GM12878 (cell line): ENCODE measurements at regions not wholly inside any gene's neighbourhood (a gene's known extent, or its start where the extent isn't known, plus 50 kb on each side); places are given as distances from the start of the nearest gene placed in this dataset.

Experiments used
- ATAC-seq: fragments of 200-7000 bp; cut with Tn5 transposase; 3 replicates; pipeline ENCODE4 v1.9.1; 2020; ENCODE audit warnings: mild to moderate bottlenecking, moderate library complexity
- BruUV-seq: library from RNA; stranded (reverse); fragments of 400-500 nt; replicated peaks from 2 replicates; lab custom pipeline; 2021; lab: Mats Ljungman, UMichigan
- CTCF ChIA-PET: fragments of 300-600 bp; sonication (Branson Sonifier 250); formaldehyde crosslinking; extraction: SDS; loops from one replicate; lab custom pipeline; 2021; ENCODE audit warnings: inconsistent platforms; lab: Yijun Ruan, JAX
- POLR2A ChIA-PET: fragments of 350-600 bp; formaldehyde crosslinking; extraction: SDS; loops from one replicate; lab custom pipeline; 2021; ENCODE audit warnings: inconsistent platforms; lab: Charles Lee
- RAD21 ChIA-PET: fragments of 300-600 bp; sonication (Branson Sonifier 250); formaldehyde crosslinking; loops from one replicate; lab custom pipeline; 2023; ENCODE audit warnings: antibody characterized with exemption; ENCODE audit not compliant: unreplicated experiment; lab: Charles Lee
- SMC1A ChIA-PET: fragments of 300-600 bp; sonication (Branson Sonifier 250); formaldehyde crosslinking; loops from one replicate; lab custom pipeline; 2023; ENCODE audit not compliant: unreplicated experiment, uncharacterized antibody; lab: Charles Lee
- DNase-seq: peaks from one replicate; pipeline ENCODE4 v3.0.0-alpha.2; 2011; ENCODE audit warnings: low read depth, low spot score
- FAIRE-seq: peaks from 3 replicates; lab custom pipeline; 2011; peaks lifted over from hg19 to GRCh38; lab: Jason Lieb, UNC
- H2AFZ ChIP-seq: 2 replicates; pipeline ENCODE4 v1.6.0; 2011; ENCODE audit warnings: low read depth, low read length, control low read depth; ENCODE audit not compliant: control insufficient read depth
- H3K27ac ChIP-seq: 2 replicates; pipeline ENCODE4 v1.5.1; 2011; ENCODE audit warnings: control low read depth; ENCODE audit not compliant: control insufficient read depth, insufficient read depth
- H3K27me3 ChIP-seq, 2 experiments: replicated peaks in 1 of 2; 2 replicates each; pipeline versions ENCODE4 v1.6.0 to v1.6.1; 2011; ENCODE audit warnings: low read length in 1 of 2; ENCODE audit not compliant: control insufficient read depth in 2 of 2, insufficient read depth in 2 of 2
- H3K36me3 ChIP-seq, 2 experiments: 2 replicates each; pipeline ENCODE4 v1.5.1; 2011; ENCODE audit warnings: low read length in 1 of 2; ENCODE audit not compliant: control insufficient read depth in 2 of 2, insufficient read depth in 2 of 2
- H3K4me1 ChIP-seq: 2 replicates; pipeline ENCODE4 v1.6.1; 2011; ENCODE audit warnings: mild to moderate bottlenecking, low read length, moderate library complexity, mixed read lengths; ENCODE audit not compliant: control insufficient read depth, insufficient read depth
- H3K4me2 ChIP-seq: 2 replicates; pipeline ENCODE4 v1.6.0; 2011; ENCODE audit warnings: control low read depth; ENCODE audit not compliant: control insufficient read depth, insufficient read depth
- H3K4me3 ChIP-seq: fragments of 200-600 bp; sonication (generic); 2 replicates; pipeline ENCODE4 v1.5.1; 2016
- H3K79me2 ChIP-seq: 2 replicates; pipeline ENCODE4 v1.6.0; 2011; ENCODE audit warnings: low read length; ENCODE audit not compliant: control insufficient read depth, insufficient read depth
- H3K9ac ChIP-seq: 2 replicates; pipeline ENCODE4 v1.8.0; 2011; ENCODE audit warnings: low read length, control low read depth, mixed read lengths; ENCODE audit not compliant: control insufficient read depth, insufficient read depth
- H3K9me3 ChIP-seq: replicated peaks from 3 replicates; pipeline ENCODE4 v1.5.1; 2011; ENCODE audit warnings: mild to moderate bottlenecking, low read length; ENCODE audit not compliant: control insufficient read depth, insufficient read depth
- H4K20me1 ChIP-seq: 2 replicates; pipeline ENCODE4 v1.6.0; 2011; ENCODE audit not compliant: control insufficient read depth, insufficient read depth
- E4F1 ChIP-seq: fragments of 450-650 bp; IDR thresholded peaks from 2 replicates; pipeline ENCODE4 v1.6.1; 2018; ENCODE audit warnings: borderline replicate concordance, mild to moderate bottlenecking; ENCODE audit not compliant: partially characterized antibody
- EZH2 ChIP-seq: IDR thresholded peaks from 2 replicates; pipeline ENCODE4 v1.6.1; 2012; ENCODE audit warnings: low read depth, mild to moderate bottlenecking, control low read depth, inconsistent platforms, low read length, borderline replicate concordance; ENCODE audit not compliant: control insufficient read depth
- IKZF2 ChIP-seq, 2 experiments: fragments of 450-650 bp; IDR thresholded peaks; 2 replicates each; pipeline ENCODE4 v1.6.1; 2017; ENCODE audit warnings: mild to moderate bottlenecking in 2 of 2, moderate library complexity in 2 of 2
- IRF4 ChIP-seq: IDR thresholded peaks from 2 replicates; pipeline ENCODE4 v1.6.1; 2011; ENCODE audit warnings: low read depth, low read length
- KLF5 ChIP-seq: fragments of 450-650 bp; IDR thresholded peaks from 2 replicates; pipeline ENCODE4 v1.6.1; 2014; ENCODE audit warnings: mild to moderate bottlenecking; ENCODE audit not compliant: partially characterized antibody
- MEF2A ChIP-seq: IDR thresholded peaks from 2 replicates; pipeline ENCODE4 v1.6.1; 2011; ENCODE audit warnings: low read depth, mild to moderate bottlenecking, low read length, moderate library complexity; ENCODE audit not compliant: insufficient read depth
- NFXL1 ChIP-seq: fragments of 450-650 bp; IDR thresholded peaks from 2 replicates; pipeline ENCODE4 v1.6.1; 2017; ENCODE audit warnings: antibody characterized with exemption, mild to moderate bottlenecking, borderline replicate concordance
- NR2C1 ChIP-seq: fragments of 450-650 bp; IDR thresholded peaks from 2 replicates; pipeline ENCODE4 v1.6.1; 2017; ENCODE audit warnings: antibody characterized with exemption, mild to moderate bottlenecking, moderate library complexity
- NR2C2 ChIP-seq: IDR thresholded peaks from 2 replicates; pipeline ENCODE4 v1.6.1; 2011; ENCODE audit warnings: borderline replicate concordance, low read depth; ENCODE audit not compliant: control insufficient read depth, insufficient read length
- NRF1 ChIP-seq: conservative IDR thresholded peaks from 2 replicates; pipeline ENCODE4 v1.6.1; 2011; ENCODE audit warnings: mild to moderate bottlenecking, low read depth, low read length, improper control_type of control experiment
- POLR2A ChIP-seq: IDR thresholded peaks from 2 replicates; pipeline ENCODE4 v1.6.1; 2011; ENCODE audit warnings: low read depth, mild to moderate bottlenecking, low read length
- TAF1 ChIP-seq: IDR thresholded peaks from 2 replicates; pipeline ENCODE4 v1.6.1; 2011; ENCODE audit warnings: mild to moderate bottlenecking, low read depth, low read length, borderline replicate concordance
- TARDBP ChIP-seq: IDR thresholded peaks from 2 replicates; pipeline ENCODE4 v1.6.1; 2016; ENCODE audit warnings: borderline replicate concordance
- TCF7 ChIP-seq: IDR thresholded peaks from 2 replicates; pipeline ENCODE4 v1.6.1; 2014; ENCODE audit warnings: antibody characterized with exemption, borderline replicate concordance
- WGBS: methylation state at CpG from one replicate; pipeline ENCODE4 v1.1.6; 2016; ENCODE audit warnings: low lambda C conversion rate; ENCODE audit not compliant: insufficient replicate concordance, insufficient coverage; ENCODE audit errors: missing lambda C conversion rate; 5-methylcytosine and 5-hydroxymethylcytosine counted together
- in situ Hi-C: fragments of 300-500 bp; cut with MboI; formaldehyde crosslinking; loops from 9 replicates; pipeline ENCODE4 v1.14.3; 2018; ENCODE audit warnings: mixed read lengths
- intact Hi-C: fragments of 100-400 bp; cut with micrococcal nuclease; formaldehyde crosslinking; loops from one replicate; pipeline ENCODE4 v1.14.2; 2022; ENCODE audit not compliant: unreplicated experiment
- TF ChIP-seq, protein P1 (sequence below): fragments of 450-650 bp; formaldehyde crosslinking; IDR thresholded peaks from 2 replicates; pipeline ENCODE4 v1.5.0; 2022; ENCODE audit warnings: mild to moderate bottlenecking, missing genetic modification characterization

GRCh38 chr11:112368381-112368780 is 107.7 kb upstream of the PLET1 start:
- ChIA-PET SMC1A (no interaction called here), POLR2A (no interaction called here), CTCF (no interaction called here), RAD21 (interaction anchor here (0.7 kb wide), 1 partner anchor 37 kb away, joined by 3 read pairs; no protein-coding TSS in a partner anchor)
- Histone ChIP-seq H3K9me3 (no peaks in the 10 kb centered on the region), H2AFZ (no peak overlapping the region), H3K4me1 (no peaks in the 10 kb centered on the region), H3K9ac (no peak overlapping the region), H4K20me1 (no peaks in the 10 kb centered on the region), H3K4me3 (no peak overlapping the region), H3K79me2 (no peaks in the 10 kb centered on the region), H3K4me2 (no peak overlapping the region), H3K27me3 (no peaks in the 10 kb centered on the region), H3K36me3 (no peaks in the 10 kb centered on the region), H3K27ac (no peak overlapping the region)
- DNase-seq (no peak), FAIRE-seq (no peak), ATAC-seq (no peak)
- in situ Hi-C loops (no loop called here), intact Hi-C loops (no loop called here)
- BruUV-seq: no TSS peak
- 29% methylated on average over 1 of the region's 1 CpG for WGBS
- TF ChIP-seq EZH2: no peak
- TF ChIP-seq KLF5: no peak
- TF ChIP-seq MEF2A: no peak
- no peak for TF ChIP-seq TARDBP
- TF ChIP-seq E4F1: no peak
- TF ChIP-seq, protein P1, sequence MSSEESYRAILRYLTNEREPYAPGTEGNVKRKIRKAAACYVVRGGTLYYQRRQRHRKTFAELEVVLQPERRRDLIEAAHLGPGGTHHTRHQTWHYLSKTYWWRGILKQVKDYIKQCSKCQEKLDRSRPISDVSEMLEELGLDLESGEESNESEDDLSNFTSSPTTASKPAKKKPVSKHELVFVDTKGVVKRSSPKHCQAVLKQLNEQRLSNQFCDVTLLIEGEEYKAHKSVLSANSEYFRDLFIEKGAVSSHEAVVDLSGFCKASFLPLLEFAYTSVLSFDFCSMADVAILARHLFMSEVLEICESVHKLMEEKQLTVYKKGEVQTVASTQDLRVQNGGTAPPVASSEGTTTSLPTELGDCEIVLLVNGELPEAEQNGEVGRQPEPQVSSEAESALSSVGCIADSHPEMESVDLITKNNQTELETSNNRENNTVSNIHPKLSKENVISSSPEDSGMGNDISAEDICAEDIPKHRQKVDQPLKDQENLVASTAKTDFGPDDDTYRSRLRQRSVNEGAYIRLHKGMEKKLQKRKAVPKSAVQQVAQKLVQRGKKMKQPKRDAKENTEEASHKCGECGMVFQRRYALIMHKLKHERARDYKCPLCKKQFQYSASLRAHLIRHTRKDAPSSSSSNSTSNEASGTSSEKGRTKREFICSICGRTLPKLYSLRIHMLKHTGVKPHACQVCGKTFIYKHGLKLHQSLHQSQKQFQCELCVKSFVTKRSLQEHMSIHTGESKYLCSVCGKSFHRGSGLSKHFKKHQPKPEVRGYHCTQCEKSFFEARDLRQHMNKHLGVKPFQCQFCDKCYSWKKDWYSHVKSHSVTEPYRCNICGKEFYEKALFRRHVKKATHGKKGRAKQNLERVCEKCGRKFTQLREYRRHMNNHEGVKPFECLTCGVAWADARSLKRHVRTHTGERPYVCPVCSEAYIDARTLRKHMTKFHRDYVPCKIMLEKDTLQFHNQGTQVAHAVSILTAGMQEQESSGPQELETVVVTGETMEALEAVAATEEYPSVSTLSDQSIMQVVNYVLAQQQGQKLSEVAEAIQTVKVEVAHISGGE (CRISPR knock-in tag): no peak
- TF ChIP-seq IKZF2 (IDR thresholded peaks at IDR 0.05): no peak
- TF ChIP-seq TAF1: no peak
- TF ChIP-seq IRF4: no peak
- TF ChIP-seq NR2C1: no peak
- no peak for TF ChIP-seq NR2C2
- no peak for TF ChIP-seq NRF1
- no peak for TF ChIP-seq POLR2A
- no peak for TF ChIP-seq TCF7
- no peak for TF ChIP-seq NFXL1
